AG04450 (cell line): ENCODE measurements at regions not wholly inside any gene's neighbourhood (a gene's known extent, or its start where the extent isn't known, plus 50 kb on each side); places are given as distances from the start of the nearest gene placed in this dataset.
"Not testable (repeated sequence)": the region's sequence is repeated elsewhere in the genome, so short reads cannot be mapped to it uniquely, and the experiment has no call there.

Source experiments
- CTCF ChIA-PET: fragments of 300-600, 350-600 bp; formaldehyde crosslinking; extraction: SDS; loops from one replicate; lab custom pipeline; 2022; ENCODE audit warnings: antibody characterized with exemption, inconsistent platforms; lab: Charles Lee
- POLR2A ChIA-PET: fragments of 350-600 bp; formaldehyde crosslinking; extraction: SDS; loops from one replicate; lab custom pipeline; 2021; ENCODE audit warnings: antibody characterized with exemption, inconsistent platforms; lab: Yijun Ruan, JAX
- DNase-seq: peaks from one replicate; pipeline ENCODE4 v3.0.0-alpha.2; 2011; ENCODE audit warnings: low read depth, low spot score
- H3K27ac ChIP-seq: one replicate; pipeline ENCODE4 v1.5.1; 2012; ENCODE audit warnings: low read depth, low read length, control low read depth
- H3K27me3 ChIP-seq: one replicate; pipeline ENCODE4 v1.6.0; 2012; ENCODE audit warnings: low read length; ENCODE audit not compliant: control insufficient read depth, insufficient read depth
- H3K4me3 ChIP-seq: 2 replicates; pipeline ENCODE4 v1.5.1; 2011; ENCODE audit warnings: mild to moderate bottlenecking, low read depth, low read length, control low read depth
- H3K9me3 ChIP-seq: 2 replicates; pipeline ENCODE4 v1.5.1; 2012; ENCODE audit warnings: low read length; ENCODE audit not compliant: control insufficient read depth, insufficient read depth
- TF ChIP-seq, protein P1 (sequence below): IDR thresholded peaks from 2 replicates; pipeline ENCODE4 v1.5.1; 2011; ENCODE audit warnings: low read depth, low read length, control low read depth, inconsistent platforms

DNA sequence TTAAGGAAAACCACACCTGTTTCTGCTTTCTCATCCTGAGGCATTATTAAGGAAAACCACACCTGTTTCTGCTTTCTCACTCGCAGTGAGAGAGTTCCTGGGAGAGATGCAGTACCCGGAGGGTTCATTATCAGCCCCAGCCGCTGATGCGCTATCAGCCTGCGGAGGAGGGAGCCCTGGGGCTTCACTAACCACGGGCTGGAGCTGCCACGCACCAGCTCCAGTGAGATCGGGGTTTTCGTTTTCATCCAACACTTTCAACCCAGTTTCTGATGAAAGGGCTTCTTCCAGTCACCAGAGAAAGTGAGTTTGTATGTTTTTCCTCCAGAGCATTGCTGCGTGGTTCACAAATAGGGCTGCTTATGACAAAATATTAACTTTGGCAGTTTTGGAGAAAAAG lies 93.2 kb upstream of the PRKX start:
- no peak overlapping the region for H3K27ac ChIP-seq
- H3K27me3 ChIP-seq, result peaks cover 4% of the 10 kb centered on the region
- no peak overlapping the region for H3K4me3 ChIP-seq
- POLR2A ChIA-PET, result no interaction called here
- no peaks in the 10 kb centered on the region for H3K9me3 ChIP-seq
- DNase-seq, result no peak
- CTCF ChIA-PET, result no interaction called here
- TF ChIP-seq, protein P1, sequence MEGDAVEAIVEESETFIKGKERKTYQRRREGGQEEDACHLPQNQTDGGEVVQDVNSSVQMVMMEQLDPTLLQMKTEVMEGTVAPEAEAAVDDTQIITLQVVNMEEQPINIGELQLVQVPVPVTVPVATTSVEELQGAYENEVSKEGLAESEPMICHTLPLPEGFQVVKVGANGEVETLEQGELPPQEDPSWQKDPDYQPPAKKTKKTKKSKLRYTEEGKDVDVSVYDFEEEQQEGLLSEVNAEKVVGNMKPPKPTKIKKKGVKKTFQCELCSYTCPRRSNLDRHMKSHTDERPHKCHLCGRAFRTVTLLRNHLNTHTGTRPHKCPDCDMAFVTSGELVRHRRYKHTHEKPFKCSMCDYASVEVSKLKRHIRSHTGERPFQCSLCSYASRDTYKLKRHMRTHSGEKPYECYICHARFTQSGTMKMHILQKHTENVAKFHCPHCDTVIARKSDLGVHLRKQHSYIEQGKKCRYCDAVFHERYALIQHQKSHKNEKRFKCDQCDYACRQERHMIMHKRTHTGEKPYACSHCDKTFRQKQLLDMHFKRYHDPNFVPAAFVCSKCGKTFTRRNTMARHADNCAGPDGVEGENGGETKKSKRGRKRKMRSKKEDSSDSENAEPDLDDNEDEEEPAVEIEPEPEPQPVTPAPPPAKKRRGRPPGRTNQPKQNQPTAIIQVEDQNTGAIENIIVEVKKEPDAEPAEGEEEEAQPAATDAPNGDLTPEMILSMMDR, result no peak

DNA sequence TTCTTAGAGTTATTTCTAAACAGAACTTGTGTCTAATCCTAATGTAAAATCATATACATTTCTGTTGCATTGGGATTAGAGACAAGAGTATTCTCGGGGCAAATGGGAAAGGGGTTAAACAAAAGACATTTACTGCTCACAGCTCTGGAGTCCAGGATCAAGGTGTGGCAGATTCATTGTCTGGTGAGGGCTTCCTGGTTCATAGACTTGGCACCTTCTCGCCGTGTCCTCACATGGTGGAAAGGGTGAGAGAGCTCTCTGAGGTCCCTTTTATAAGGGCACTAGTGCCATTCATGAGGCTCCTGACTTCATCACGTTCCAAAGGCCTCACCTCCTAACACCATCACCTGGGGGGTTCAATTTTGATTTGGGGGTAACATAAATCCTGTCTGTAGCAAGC lies 90.3 kb upstream of the PRKX start:
- TF ChIP-seq, protein P1, result no peak
- POLR2A ChIA-PET, result no interaction called here
- peaks cover 4% of the 10 kb centered on the region for H3K27me3 ChIP-seq
- H3K9me3 ChIP-seq, result no peaks in the 10 kb centered on the region
- no peak overlapping the region for H3K4me3 ChIP-seq
- CTCF ChIA-PET, result interaction anchor here (0.9 kb wide), 1 partner anchor 151 kb away, joined by 4 read pairs; no protein-coding TSS in a partner anchor
- DNase-seq, result no peak
- no peak overlapping the region for H3K27ac ChIP-seq

DNA sequence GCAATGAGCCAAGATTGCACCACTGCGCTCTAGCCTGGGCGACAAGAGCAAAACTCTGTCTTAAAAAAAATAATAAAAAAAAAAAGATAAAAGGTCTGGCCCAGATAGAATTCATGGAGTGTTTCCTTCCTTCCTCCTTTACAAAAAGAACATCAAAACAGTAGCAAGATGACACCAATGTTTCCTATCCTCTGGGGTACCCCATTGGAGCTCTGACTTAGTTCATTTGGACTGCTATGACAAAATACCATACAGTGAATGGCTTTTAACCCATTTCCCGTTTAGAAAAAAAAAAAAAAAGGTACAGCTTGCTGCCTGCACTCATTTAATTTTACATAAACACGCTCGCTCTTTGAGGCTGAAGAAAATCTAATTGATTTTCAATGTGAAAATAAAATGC lies 89.9 kb upstream of the PRKX start:
- no peak for DNase-seq
- Histone ChIP-seq H3K4me3 (no peak overlapping the region), H3K27ac (no peak overlapping the region), H3K9me3 (no peaks in the 10 kb centered on the region), H3K27me3 (peaks cover 4% of the 10 kb centered on the region)
- ChIA-PET CTCF (interaction anchor here (0.9 kb wide), 1 partner anchor 151 kb away, joined by 4 read pairs; no protein-coding TSS in a partner anchor), POLR2A (no interaction called here)
- TF ChIP-seq, protein P1, result no peak

DNA sequence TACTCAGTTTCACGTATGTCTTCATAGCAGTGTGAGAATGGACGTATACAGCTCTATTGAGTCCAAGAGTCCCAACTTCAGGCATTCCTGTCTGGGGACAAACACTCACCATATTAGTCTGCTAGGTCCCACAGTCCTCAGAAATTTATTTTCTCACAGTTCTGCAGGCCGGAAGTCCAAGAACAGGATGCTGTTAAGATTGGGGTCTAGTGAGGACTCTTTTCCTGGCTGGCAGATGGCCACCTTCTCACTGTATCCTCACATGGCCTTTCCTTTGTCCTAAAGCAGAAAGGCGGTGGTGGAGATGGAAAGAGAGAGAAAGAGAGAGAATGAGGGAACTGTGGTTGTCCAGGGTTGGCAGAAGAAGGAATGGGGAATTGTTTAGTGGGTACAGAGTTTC lies 82.0 kb upstream of the PRKX start:
- H3K27ac ChIP-seq, H3K9me3 ChIP-seq, DNase-seq, POLR2A ChIA-PET, CTCF ChIA-PET, H3K27me3 ChIP-seq, H3K4me3 ChIP-seq: not testable (repeated sequence)

DNA sequence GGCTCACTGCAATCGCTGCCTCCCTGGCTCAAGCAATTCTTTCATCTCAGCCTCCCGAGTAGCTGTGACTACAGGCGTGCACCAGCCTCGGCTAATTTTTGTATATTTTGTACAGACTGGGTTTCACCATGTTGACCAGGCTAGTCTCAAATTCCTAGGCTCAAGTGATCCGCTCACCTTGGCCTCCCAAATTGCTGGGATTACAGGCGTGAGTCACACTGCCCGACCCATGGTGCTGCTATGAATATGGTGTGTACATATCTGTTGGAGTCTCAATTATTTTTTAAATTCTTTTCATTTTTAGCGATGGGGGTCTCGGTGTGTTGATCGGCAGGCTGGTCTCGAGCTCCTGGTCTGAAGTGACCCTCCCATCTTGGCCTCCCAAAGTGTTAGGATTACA lies 78.0 kb upstream of the PRKX start:
- ChIA-PET CTCF (no interaction called here), POLR2A (no interaction called here)
- H3K27ac ChIP-seq, result no peak overlapping the region
- no peaks in the 10 kb centered on the region for H3K9me3 ChIP-seq
- no peak for DNase-seq
- TF ChIP-seq, protein P1, result no peak
- H3K27me3 ChIP-seq, result peaks cover 3% of the 10 kb centered on the region
- no peak overlapping the region for H3K4me3 ChIP-seq
